Neural progenitor cell (in vitro differentiated cells): ENCODE measurements at regions not wholly inside any gene's neighbourhood (a gene's known extent, or its start where the extent isn't known, plus 50 kb on each side); places are given as distances from the start of the nearest gene placed in this dataset.

Experiments
- DNase-seq: peaks from one replicate; pipeline ENCODE4 v3.0.0-alpha.2; 2016; ENCODE audit warnings: low spot score
- H2AFZ ChIP-seq: fragments of 200-600 bp; sonication (generic); replicated peaks from 2 replicates; pipeline ENCODE4 v1.6.1; 2016; ENCODE audit warnings: antibody characterized with exemption
- H3F3A ChIP-seq: fragments of 200-600 bp; sonication (generic); 2 replicates; pipeline ENCODE4 v1.6.1; 2016; ENCODE audit warnings: antibody characterized with exemption, low read depth
- H3K27ac ChIP-seq: fragments of 200-600 bp; sonication (generic); 2 replicates; pipeline ENCODE4 v1.5.1; 2016; ENCODE audit warnings: mild to moderate bottlenecking
- H3K27me3 ChIP-seq: fragments of 200-600 bp; sonication (generic); 2 replicates; pipeline ENCODE4 v1.6.1; 2016; ENCODE audit warnings: mild to moderate bottlenecking, moderate library complexity
- H3K36me3 ChIP-seq: fragments of 200-600 bp; sonication (generic); 2 replicates; pipeline ENCODE4 v1.5.1; 2016
- H3K4me1 ChIP-seq: fragments of 200-600 bp; sonication (generic); 2 replicates; pipeline ENCODE4 v1.6.1; 2016; ENCODE audit warnings: mixed run types
- H3K4me2 ChIP-seq: fragments of 200-600 bp; sonication (generic); 2 replicates; pipeline ENCODE4 v1.6.1; 2016
- H3K4me3 ChIP-seq: fragments of 200-600 bp; sonication (generic); 2 replicates; pipeline ENCODE4 v1.5.1; 2016
- H3K79me2 ChIP-seq: fragments of 200-600 bp; sonication (generic); 2 replicates; pipeline ENCODE4 v1.6.1; 2016; ENCODE audit warnings: low read depth
- H3K9ac ChIP-seq: fragments of 200-600 bp; sonication (generic); 2 replicates; pipeline ENCODE4 v1.6.1; 2016
- H3K9me3 ChIP-seq: fragments of 200-600 bp; sonication (generic); 2 replicates; pipeline ENCODE4 v1.5.1; 2016; ENCODE audit warnings: low read depth
- H4K20me1 ChIP-seq: fragments of 200-600 bp; sonication (generic); 2 replicates; pipeline ENCODE4 v1.6.1; 2016; ENCODE audit warnings: low read depth
- H3K27ac Mint-ChIP-seq: 3 replicates; pipeline ENCODE4 v1.8.0; 2021; ENCODE audit warnings: mixed read lengths
- H3K27me3 Mint-ChIP-seq: 2 replicates; pipeline ENCODE4 v1.8.0; 2022; ENCODE audit warnings: low read depth, mild to moderate bottlenecking, inconsistent platforms, moderate library complexity, mixed read lengths; ENCODE audit not compliant: insufficient read depth
- H3K36me3 Mint-ChIP-seq: 3 replicates; pipeline ENCODE4 v1.8.0; 2021; ENCODE audit warnings: mixed read lengths
- H3K4me1 Mint-ChIP-seq: 3 replicates; pipeline ENCODE4 v1.8.0; 2021; ENCODE audit warnings: mixed read lengths
- H3K4me3 Mint-ChIP-seq: 3 replicates; pipeline ENCODE4 v1.8.0; 2021; ENCODE audit warnings: mild to moderate bottlenecking, moderate library complexity, mixed read lengths
- H3K9me3 Mint-ChIP-seq: 3 replicates; pipeline ENCODE4 v1.8.0; 2020; ENCODE audit warnings: mixed read lengths
- CTCF ChIP-seq: fragments of 200-600 bp; sonication (generic); IDR thresholded peaks from 2 replicates; pipeline ENCODE4 v1.5.1; 2017; ENCODE audit warnings: antibody characterized with exemption, mild to moderate bottlenecking
- EZH2 ChIP-seq: fragments of 200-600 bp; sonication (generic); IDR thresholded peaks from 2 replicates; pipeline ENCODE4 v1.6.1; 2017; ENCODE audit warnings: antibody characterized with exemption, mild to moderate bottlenecking, moderate library complexity
- EZH2phosphoT487 ChIP-seq: fragments of 200-600 bp; sonication (generic); IDR thresholded peaks from 2 replicates; pipeline ENCODE4 v1.6.1; 2017; ENCODE audit warnings: antibody characterized with exemption

- peaks cover 3% of the 10 kb centered on the region for H3F3A ChIP-seq
- no peaks in the 10 kb centered on the region for H4K20me1 ChIP-seq
- Mint-ChIP-seq H3K36me3 (no peaks in the 10 kb centered on the region), H3K9me3 (no peaks in the 10 kb centered on the region), H3K27ac (no peak overlapping the region), H3K4me3 (no peak overlapping the region), H3K27me3 (no peaks in the 10 kb centered on the region), H3K4me1 (peaks cover 36% of the 10 kb centered on the region)
- H3K27ac ChIP-seq = no peak overlapping the region
- no peak overlapping the region for H3K4me2 ChIP-seq
- no peaks in the 10 kb centered on the region for H3K27me3 ChIP-seq
- H3K9ac ChIP-seq = no peak overlapping the region
- no peak for DNase-seq
- H3K36me3 ChIP-seq = no peaks in the 10 kb centered on the region
- TF ChIP-seq EZH2phosphoT487 (no peak), CTCF (no peak), EZH2 (no peak)
- H3K9me3 ChIP-seq = no peaks in the 10 kb centered on the region
- H3K4me1 ChIP-seq = peaks cover 36% of the 10 kb centered on the region
- no peak overlapping the region for H3K4me3 ChIP-seq
- no peaks in the 10 kb centered on the region for H3K79me2 ChIP-seq
- H2AFZ ChIP-seq = no peak overlapping the region
These were observed 219.3 kb downstream of the CAAP1 start for GRCh38 chr9:26673261-26673660.

GRCh38 chr9:26669701-26670670 lies 222.6 kb downstream of the CAAP1 start:
- H3K9me3 ChIP-seq = no peaks in the 10 kb centered on the region
- H3K9ac ChIP-seq = no peak overlapping the region
- Mint-ChIP-seq H3K27ac (peak overlapping the region; percentile 90), H3K27me3 (no peaks in the 10 kb centered on the region), H3K4me1 (peaks cover 33% of the 10 kb centered on the region), H3K9me3 (peaks cover under 1% of the 10 kb centered on the region), H3K36me3 (no peaks in the 10 kb centered on the region), H3K4me3 (no peak overlapping the region)
- peak overlapping the region; percentile 11 for H2AFZ ChIP-seq
- peaks cover 33% of the 10 kb centered on the region for H3K4me1 ChIP-seq
- no peaks in the 10 kb centered on the region for H3K36me3 ChIP-seq
- peak overlapping the region; percentile 51 for H3K4me2 ChIP-seq
- DNase-seq = peak; percentile 72
- no peak for TF ChIP-seq EZH2phosphoT487
- no peak for TF ChIP-seq EZH2
- no peak for TF ChIP-seq CTCF
- H3K4me3 ChIP-seq = no peak overlapping the region
- H3F3A ChIP-seq = no peaks in the 10 kb centered on the region
- H3K79me2 ChIP-seq = no peaks in the 10 kb centered on the region
- no peaks in the 10 kb centered on the region for H4K20me1 ChIP-seq
- H3K27me3 ChIP-seq = no peaks in the 10 kb centered on the region
- peak overlapping the region; percentile 48 for H3K27ac ChIP-seq

- H3K27ac Mint-ChIP-seq = no peak overlapping the region
- no peak overlapping the region for H2AFZ ChIP-seq
These were observed 224.7 kb downstream of the CAAP1 start for GRCh38 chr9:26667882-26668281.

More at GRCh38 chr9:26667882-26668281, 224.7 kb downstream of the CAAP1 start:
- H3F3A ChIP-seq = no peaks in the 10 kb centered on the region
- no peaks in the 10 kb centered on the region for H3K9me3 ChIP-seq
- peaks cover 30% of the 10 kb centered on the region for H3K4me1 ChIP-seq
- H3K4me3 ChIP-seq = no peak overlapping the region
- no peaks in the 10 kb centered on the region for H3K27me3 ChIP-seq
- no peaks in the 10 kb centered on the region for H3K36me3 Mint-ChIP-seq
- H3K27me3 Mint-ChIP-seq = no peaks in the 10 kb centered on the region
- no peaks in the 10 kb centered on the region for H4K20me1 ChIP-seq
- H3K9me3 Mint-ChIP-seq = peaks cover 7% of the 10 kb centered on the region
- no peak overlapping the region for H3K4me3 Mint-ChIP-seq
- H3K27ac ChIP-seq = no peak overlapping the region
- no peak overlapping the region for H3K9ac ChIP-seq
- H3K4me2 ChIP-seq = no peak overlapping the region
- H3K36me3 ChIP-seq = no peaks in the 10 kb centered on the region
- H3K79me2 ChIP-seq = no peaks in the 10 kb centered on the region
- peaks cover 28% of the 10 kb centered on the region for H3K4me1 Mint-ChIP-seq
- DNase-seq = no peak
- TF ChIP-seq CTCF (no peak), EZH2phosphoT487 (no peak), EZH2 (no peak)
